HUES48 (cell line): ENCODE measurements at regions not wholly inside any gene's neighbourhood (a gene's known extent, or its start where the extent isn't known, plus 50 kb on each side); places are given as distances from the start of the nearest gene placed in this dataset.

Experiments used
- H3K27ac ChIP-seq: one replicate; pipeline ENCODE4 v1.7.0; 2013; ENCODE audit warnings: low read depth, low read length, inconsistent platforms
- H3K27me3 ChIP-seq: 2 replicates; pipeline ENCODE4 v1.6.1; 2013; ENCODE audit warnings: mild to moderate bottlenecking, low read length; ENCODE audit not compliant: control insufficient read depth, insufficient read depth
- H3K36me3 ChIP-seq: 2 replicates; pipeline ENCODE4 v1.6.1; 2013; ENCODE audit warnings: low read length; ENCODE audit not compliant: control insufficient read depth, insufficient read depth
- H3K4me1 ChIP-seq: 2 replicates; pipeline ENCODE4 v1.6.1; 2013; ENCODE audit warnings: mild to moderate bottlenecking, low read length; ENCODE audit not compliant: control insufficient read depth, insufficient read depth
- H3K4me3 ChIP-seq: 2 replicates; pipeline ENCODE4 v1.5.1; 2013; ENCODE audit warnings: mild to moderate bottlenecking, low read depth, low read length
- H3K9ac ChIP-seq: 2 replicates; pipeline ENCODE4 v1.6.1; 2013; ENCODE audit warnings: mild to moderate bottlenecking, low read depth, low read length, moderate library complexity
- H3K9me3 ChIP-seq: 2 replicates; pipeline ENCODE4 v1.6.1; 2013; ENCODE audit warnings: low read length; ENCODE audit not compliant: control insufficient read depth, insufficient read depth

GRCh38 chr5:142453932-142454331 is 129.1 kb upstream of the SPRY4 start:
- no peak overlapping the region for H3K4me3 ChIP-seq
- no peak overlapping the region for H3K27ac ChIP-seq
- no peak overlapping the region for H3K9ac ChIP-seq
- H3K27me3 ChIP-seq, result no peaks in the 10 kb centered on the region
- no peaks in the 10 kb centered on the region for H3K36me3 ChIP-seq
- no peaks in the 10 kb centered on the region for H3K9me3 ChIP-seq
- no peaks in the 10 kb centered on the region for H3K4me1 ChIP-seq

- H3K27me3 ChIP-seq, result no peaks in the 10 kb centered on the region
- H3K27ac ChIP-seq, result no peak overlapping the region
- no peaks in the 10 kb centered on the region; the same call in 1 of the 2 replicates for H3K9me3 ChIP-seq
- peaks cover 7% of the 10 kb centered on the region; the same call in 1 of the 2 replicates for H3K4me1 ChIP-seq
- H3K36me3 ChIP-seq, result no peaks in the 10 kb centered on the region
- H3K9ac ChIP-seq, result no peak overlapping the region
- H3K4me3 ChIP-seq, result no peak overlapping the region
Measured at GRCh38 chr5:142450419-142450818, 125.6 kb upstream of the SPRY4 start.

GRCh38 chr5:142447887-142448286 is 123.1 kb upstream of the SPRY4 start:
- Histone ChIP-seq H3K27ac (no peak overlapping the region), H3K4me3 (no peak overlapping the region), H3K9me3 (no peaks in the 10 kb centered on the region; the same call in 1 of the 2 replicates), H3K9ac (no peak overlapping the region), H3K36me3 (no peaks in the 10 kb centered on the region), H3K4me1 (peaks cover 7% of the 10 kb centered on the region; the same call in 1 of the 2 replicates), H3K27me3 (no peaks in the 10 kb centered on the region)

DNA sequence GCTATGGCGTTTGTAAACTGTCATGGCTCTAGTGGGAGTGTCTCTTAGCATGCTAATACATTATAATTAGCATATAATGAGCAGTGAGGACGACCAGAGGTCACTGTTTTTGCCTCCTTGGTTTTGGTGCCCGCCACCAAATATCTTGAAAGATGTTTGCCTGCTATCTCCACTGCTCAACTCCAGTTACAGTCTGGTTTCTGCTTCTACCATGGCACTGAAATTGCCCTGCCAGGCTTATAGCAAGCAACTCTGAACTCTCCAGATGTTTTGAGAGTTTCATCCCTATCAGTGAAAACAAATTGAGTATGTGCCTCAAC is 122.1 kb upstream of the SPRY4 start:
- H3K9ac ChIP-seq, result no peak overlapping the region
- H3K36me3 ChIP-seq, result no peaks in the 10 kb centered on the region
- H3K9me3 ChIP-seq, result no peaks in the 10 kb centered on the region; the same call in 1 of the 2 replicates
- H3K27me3 ChIP-seq, result no peaks in the 10 kb centered on the region
- no peak overlapping the region for H3K4me3 ChIP-seq
- H3K27ac ChIP-seq, result peak overlapping the region; percentile 65
- H3K4me1 ChIP-seq, result peaks cover 7% of the 10 kb centered on the region; the same call in 1 of the 2 replicates

DNA sequence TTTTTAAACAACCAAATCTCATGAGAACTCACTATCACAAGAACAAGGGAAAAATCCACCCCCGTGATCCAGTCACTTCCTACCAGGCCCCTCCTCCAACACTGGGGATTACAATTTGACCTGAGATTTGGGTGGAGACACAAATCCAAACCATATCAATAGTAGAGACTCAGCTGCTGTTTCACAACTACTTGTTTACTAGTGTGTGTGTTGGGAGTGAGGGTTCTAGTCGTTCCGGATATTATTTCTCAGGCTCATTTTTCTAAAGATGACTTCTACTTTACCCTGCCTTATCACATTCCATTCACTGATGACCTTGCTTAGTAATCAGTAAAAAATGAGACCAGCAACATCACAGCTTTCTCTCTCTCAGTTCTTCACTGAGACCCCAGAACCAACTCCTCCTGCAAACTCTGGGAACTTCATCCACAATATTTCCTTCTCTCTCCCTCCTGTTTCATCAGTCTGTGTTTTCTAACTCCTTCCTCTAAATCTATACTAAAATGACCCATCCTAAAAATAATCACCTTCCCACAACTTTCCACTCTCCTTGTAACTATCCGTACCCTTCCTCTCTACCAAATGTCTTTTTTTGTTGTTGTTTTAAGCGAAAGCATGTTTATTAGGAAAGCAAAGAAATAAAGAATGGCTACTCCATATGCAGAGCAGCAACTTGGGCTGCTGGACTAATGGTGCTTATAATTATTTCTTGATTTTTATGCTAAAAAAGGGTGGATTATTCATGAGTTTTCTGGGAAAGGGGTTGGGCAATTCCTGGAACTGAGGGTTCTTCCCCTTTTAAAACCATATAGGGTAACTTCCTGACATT is 121.5 kb upstream of the SPRY4 start:
- no peaks in the 10 kb centered on the region; the same call in 1 of the 2 replicates for H3K9me3 ChIP-seq
- no peaks in the 10 kb centered on the region for H3K27me3 ChIP-seq
- no peak overlapping the region for H3K9ac ChIP-seq
- peak overlapping the region; percentile 65 for H3K27ac ChIP-seq
- H3K4me3 ChIP-seq, result no peak overlapping the region
- no peaks in the 10 kb centered on the region for H3K36me3 ChIP-seq
- peaks cover 7% of the 10 kb centered on the region; the same call in 1 of the 2 replicates for H3K4me1 ChIP-seq

DNA sequence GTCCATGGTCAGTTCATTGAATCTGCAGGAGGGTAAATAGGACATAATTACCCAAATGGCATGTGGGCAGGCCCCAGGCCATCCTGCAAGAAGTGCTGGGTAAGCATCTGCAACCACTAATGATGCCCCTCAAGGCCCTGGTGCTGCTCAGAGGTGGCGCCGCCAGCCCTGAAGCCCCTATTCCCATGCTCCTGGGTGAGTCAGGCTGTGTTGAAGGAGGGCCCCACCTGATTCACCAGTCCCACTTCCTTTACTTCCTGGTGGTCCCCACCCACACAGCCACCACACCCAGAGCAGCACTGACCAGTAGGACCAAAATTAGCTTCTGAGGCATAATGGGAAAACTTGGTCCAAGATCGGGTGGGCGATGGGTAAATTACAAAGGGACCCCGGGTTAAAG is 120.4 kb upstream of the SPRY4 start:
- Histone ChIP-seq H3K4me3 (no peak overlapping the region), H3K4me1 (peaks cover 7% of the 10 kb centered on the region; the same call in 1 of the 2 replicates), H3K27ac (no peak overlapping the region), H3K9ac (no peak overlapping the region), H3K36me3 (no peaks in the 10 kb centered on the region), H3K9me3 (no peaks in the 10 kb centered on the region; the same call in 1 of the 2 replicates), H3K27me3 (no peaks in the 10 kb centered on the region)

- no peak overlapping the region for H3K9ac ChIP-seq
Measured at GRCh38 chr5:142441616-142442015, 116.8 kb upstream of the SPRY4 start.

GRCh38 chr5:142439207-142439860 is 114.5 kb upstream of the SPRY4 start:
- Histone ChIP-seq H3K36me3 (no peaks in the 10 kb centered on the region), H3K9ac (no peak overlapping the region), H3K4me3 (no peak overlapping the region), H3K27me3 (no peaks in the 10 kb centered on the region), H3K4me1 (0 out of 2 replicates have a peak, but pooled peaks cover 4% of the 10 kb centered on the region), H3K27ac (no peak overlapping the region), H3K9me3 (no peaks in the 10 kb centered on the region)

More at GRCh38 chr5:142441616-142442015, 116.8 kb upstream of the SPRY4 start:
- Histone ChIP-seq H3K9me3 (no peaks in the 10 kb centered on the region), H3K27me3 (no peaks in the 10 kb centered on the region), H3K4me1 (peaks cover 10% of the 10 kb centered on the region; the same call in 1 of the 2 replicates), H3K4me3 (no peak overlapping the region), H3K27ac (no peak overlapping the region), H3K36me3 (no peaks in the 10 kb centered on the region)

DNA sequence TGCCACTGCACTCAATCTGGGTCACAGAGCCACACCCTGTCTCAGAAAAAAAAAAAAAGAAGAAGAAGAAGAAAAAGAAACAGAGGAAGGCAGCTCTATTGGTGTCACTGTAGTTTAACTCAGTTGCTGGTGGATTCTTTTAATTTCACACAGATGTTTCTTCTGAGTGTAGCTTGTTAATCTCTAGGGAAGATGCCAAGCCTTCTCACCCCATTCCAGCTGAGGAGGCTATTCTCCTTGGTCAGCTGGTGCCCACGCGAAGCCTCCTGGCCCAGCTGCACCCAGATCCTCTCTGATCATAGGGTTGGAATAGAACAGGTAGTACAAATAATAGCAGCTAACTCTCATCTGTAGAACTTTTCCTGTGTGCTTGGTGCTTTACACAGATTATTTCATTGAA is 113.8 kb upstream of the SPRY4 start:
- H3K36me3 ChIP-seq, result no peaks in the 10 kb centered on the region
- H3K27ac ChIP-seq, result no peak overlapping the region
- H3K9ac ChIP-seq, result no peak overlapping the region
- peaks cover 11% of the 10 kb centered on the region for H3K4me1 ChIP-seq
- H3K27me3 ChIP-seq, result no peaks in the 10 kb centered on the region
- no peak overlapping the region for H3K4me3 ChIP-seq
- H3K9me3 ChIP-seq, result no peaks in the 10 kb centered on the region

GRCh38 chr5:142437563-142437962 is 112.7 kb upstream of the SPRY4 start:
- H3K4me3 ChIP-seq, result no peak overlapping the region
- no peaks in the 10 kb centered on the region for H3K36me3 ChIP-seq
- H3K9me3 ChIP-seq, result no peaks in the 10 kb centered on the region
- no peak overlapping the region for H3K9ac ChIP-seq
- no peaks in the 10 kb centered on the region for H3K27me3 ChIP-seq
- H3K27ac ChIP-seq, result no peak overlapping the region
- H3K4me1 ChIP-seq, result peaks cover 13% of the 10 kb centered on the region
